SH-SY5Y (cell line): ENCODE measurements at regions not wholly inside any gene's neighbourhood (a gene's known extent, or its start where the extent isn't known, plus 50 kb on each side); places are given as distances from the start of the nearest gene placed in this dataset.

Source experiments
- GATA2 ChIP-seq: IDR thresholded peaks from 2 replicates; pipeline ENCODE4 v1.6.1; 2011; ENCODE audit warnings: mild to moderate bottlenecking, low read depth, low read length
- GATA3 ChIP-seq: IDR thresholded peaks from 2 replicates; pipeline ENCODE4 v1.6.1; 2011; ENCODE audit warnings: low read depth, mild to moderate bottlenecking, low read length, moderate library complexity

DNA sequence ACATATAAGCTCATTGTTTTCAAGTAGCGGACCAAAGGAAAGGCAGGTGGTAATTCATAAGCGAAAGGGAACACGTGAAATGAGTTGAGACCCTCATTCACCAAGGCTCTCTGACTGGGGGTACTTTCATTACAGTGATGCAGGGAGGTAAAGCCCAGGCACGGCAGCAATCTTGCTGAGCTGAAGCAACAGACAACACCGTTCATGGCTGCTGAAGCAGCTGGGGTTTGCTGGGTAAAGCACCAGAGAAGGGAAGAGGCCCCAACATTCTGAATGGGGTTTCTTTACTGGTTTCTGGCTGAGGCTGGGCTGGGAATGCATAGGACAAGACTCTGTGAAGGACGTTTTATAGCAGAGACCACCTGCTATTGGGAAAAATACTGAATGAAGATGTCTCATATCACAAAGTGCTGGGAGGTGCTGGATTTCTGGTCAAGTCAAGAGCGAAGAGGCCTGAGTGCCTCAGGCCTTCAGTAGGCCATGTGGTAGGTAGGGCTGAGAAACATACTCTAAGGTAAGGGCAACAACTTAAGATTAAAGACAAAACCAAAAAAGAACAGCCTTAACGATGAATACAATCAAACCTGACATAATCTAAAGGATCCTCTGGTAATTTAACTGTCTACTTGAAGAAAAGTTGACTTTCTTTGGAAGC lies 324.7 kb upstream of the PIK3C3 start:
- TF ChIP-seq GATA2 (no peak), GATA3 (no peak)
